Fibroblast of the aortic adventitia (primary cell): ENCODE measurements at regions not wholly inside any gene's neighbourhood (a gene's known extent, or its start where the extent isn't known, plus 50 kb on each side); places are given as distances from the start of the nearest gene placed in this dataset.
"Not testable (repeated sequence)": the region's sequence is repeated elsewhere in the genome, so short reads cannot be mapped to it uniquely, and the experiment has no call there.

Source experiments
- DNase-seq: peaks from one replicate; pipeline ENCODE4 v3.0.0-alpha.2; 2010; ENCODE audit warnings: low read depth
- H3K4me3 ChIP-seq: 2 replicates; pipeline ENCODE4 v1.5.1; 2011; ENCODE audit warnings: low read depth, mild to moderate bottlenecking, control low read depth, low read length, moderate library complexity
- TF ChIP-seq, protein P1 (sequence below): IDR thresholded peaks from 2 replicates; pipeline ENCODE4 v1.5.1; 2011; ENCODE audit warnings: mild to moderate bottlenecking, low read length, control low read depth, inconsistent platforms; ENCODE audit not compliant: insufficient read depth

- H3K4me3 ChIP-seq, result no peak overlapping the region
- DNase-seq, result no peak
- TF ChIP-seq, protein P1, sequence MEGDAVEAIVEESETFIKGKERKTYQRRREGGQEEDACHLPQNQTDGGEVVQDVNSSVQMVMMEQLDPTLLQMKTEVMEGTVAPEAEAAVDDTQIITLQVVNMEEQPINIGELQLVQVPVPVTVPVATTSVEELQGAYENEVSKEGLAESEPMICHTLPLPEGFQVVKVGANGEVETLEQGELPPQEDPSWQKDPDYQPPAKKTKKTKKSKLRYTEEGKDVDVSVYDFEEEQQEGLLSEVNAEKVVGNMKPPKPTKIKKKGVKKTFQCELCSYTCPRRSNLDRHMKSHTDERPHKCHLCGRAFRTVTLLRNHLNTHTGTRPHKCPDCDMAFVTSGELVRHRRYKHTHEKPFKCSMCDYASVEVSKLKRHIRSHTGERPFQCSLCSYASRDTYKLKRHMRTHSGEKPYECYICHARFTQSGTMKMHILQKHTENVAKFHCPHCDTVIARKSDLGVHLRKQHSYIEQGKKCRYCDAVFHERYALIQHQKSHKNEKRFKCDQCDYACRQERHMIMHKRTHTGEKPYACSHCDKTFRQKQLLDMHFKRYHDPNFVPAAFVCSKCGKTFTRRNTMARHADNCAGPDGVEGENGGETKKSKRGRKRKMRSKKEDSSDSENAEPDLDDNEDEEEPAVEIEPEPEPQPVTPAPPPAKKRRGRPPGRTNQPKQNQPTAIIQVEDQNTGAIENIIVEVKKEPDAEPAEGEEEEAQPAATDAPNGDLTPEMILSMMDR, result no peak
Observed at GRCh38 chr5:1720396-1721110, 79.1 kb downstream of the MRPL36 start.

- H3K4me3 ChIP-seq, result no peak overlapping the region
- no peak for DNase-seq
- TF ChIP-seq, protein P1, result no peak
Observed at GRCh38 chr5:1719860-1720259, 79.8 kb downstream of the MRPL36 start.

- no peak for DNase-seq
- TF ChIP-seq, protein P1, result no peak
- no peak overlapping the region for H3K4me3 ChIP-seq
Observed at GRCh38 chr5:1718669-1719068, 81.0 kb downstream of the MRPL36 start.

- not testable (repeated sequence) for H3K4me3 ChIP-seq, DNase-seq
Observed at GRCh38 chr5:1710091-1710490, 89.5 kb downstream of the MRPL36 start.

- DNase-seq, result no peak
- H3K4me3 ChIP-seq, result no peak overlapping the region
- TF ChIP-seq, protein P1, result no peak
Observed at GRCh38 chr5:1709171-1709803, 90.3 kb downstream of the MRPL36 start.

DNA sequence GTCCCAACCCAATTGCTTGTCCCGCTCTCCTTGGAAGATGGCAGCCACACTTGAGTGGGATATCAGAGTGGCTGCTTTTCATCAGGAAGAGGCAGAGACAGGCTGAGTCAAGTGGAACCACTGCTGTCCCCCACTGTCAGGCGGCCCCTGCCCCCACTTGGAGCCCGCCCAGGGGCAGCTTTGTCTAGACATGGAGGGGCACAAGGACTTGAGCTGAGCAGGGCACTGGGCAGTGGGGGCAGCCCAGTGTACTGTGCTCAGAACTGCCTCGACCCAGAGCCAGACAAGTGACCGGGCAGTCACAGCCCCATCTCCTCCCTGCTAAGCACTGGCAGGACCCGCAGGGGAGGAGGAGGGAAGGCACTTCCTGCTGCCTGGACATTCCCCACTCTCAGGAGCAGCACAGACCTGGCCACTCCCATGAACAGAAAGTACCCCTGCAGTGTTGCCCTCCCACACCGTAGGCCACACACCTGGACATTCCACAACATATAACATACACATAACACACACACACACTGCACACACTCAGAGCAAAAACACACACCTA lies 91.0 kb downstream of the MRPL36 start:
- no peak overlapping the region for H3K4me3 ChIP-seq
- TF ChIP-seq, protein P1, result no peak
- no peak for DNase-seq

DNA sequence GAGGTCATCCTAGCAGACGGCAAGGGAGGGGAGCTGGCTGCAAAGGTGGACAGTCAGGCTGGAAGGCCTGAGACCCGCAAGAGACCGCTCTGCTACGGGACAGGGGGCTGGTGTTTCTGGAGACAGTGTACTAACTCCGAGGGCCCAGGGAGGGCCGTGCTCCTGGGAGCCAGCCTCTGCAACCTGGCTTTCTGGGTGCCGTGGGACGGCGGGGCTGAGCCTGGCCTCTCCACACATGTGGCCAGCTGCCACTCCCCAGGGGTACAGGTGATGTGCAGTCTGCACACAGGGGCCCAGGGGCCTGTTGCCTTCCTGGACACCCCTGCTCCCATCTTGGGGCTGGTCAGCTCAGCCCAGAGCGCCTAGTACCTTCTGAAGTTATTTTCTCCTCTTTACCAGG lies 92.2 kb downstream of the MRPL36 start:
- DNase-seq, result no peak
- TF ChIP-seq, protein P1, result no peak
- H3K4me3 ChIP-seq, result no peak overlapping the region
